ENCODE measurements at regions not wholly inside any gene's neighbourhood (a gene's known extent, or its start where the extent isn't known, plus 50 kb on each side); places are given as distances from the start of the nearest gene placed in this dataset.

DNA sequence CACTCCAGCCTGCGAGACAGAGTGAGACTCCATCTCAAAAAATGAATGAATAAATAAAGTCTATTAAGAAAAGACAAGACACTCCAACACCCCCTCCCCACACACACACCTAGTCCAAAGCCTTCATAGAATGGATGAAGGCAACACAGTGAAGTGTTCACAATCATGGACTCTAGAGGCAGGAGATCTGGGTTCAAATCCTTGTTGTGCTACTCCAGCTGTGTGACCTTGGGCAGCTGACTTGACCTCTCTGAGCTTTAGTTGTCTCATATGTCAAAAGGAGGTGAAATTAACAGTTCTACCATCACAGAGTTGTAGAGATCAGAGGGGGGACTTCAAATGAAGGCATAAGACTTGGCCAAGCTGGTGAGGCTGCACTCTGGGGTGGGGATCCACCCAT lies 95.8 kb upstream of the MAP1LC3B2 start:
- DNase-seq = no peak

- DNase-seq = no peak
These were observed 93.8 kb upstream of the MAP1LC3B2 start for GRCh38 chr12:116465407-116465806.

DNA sequence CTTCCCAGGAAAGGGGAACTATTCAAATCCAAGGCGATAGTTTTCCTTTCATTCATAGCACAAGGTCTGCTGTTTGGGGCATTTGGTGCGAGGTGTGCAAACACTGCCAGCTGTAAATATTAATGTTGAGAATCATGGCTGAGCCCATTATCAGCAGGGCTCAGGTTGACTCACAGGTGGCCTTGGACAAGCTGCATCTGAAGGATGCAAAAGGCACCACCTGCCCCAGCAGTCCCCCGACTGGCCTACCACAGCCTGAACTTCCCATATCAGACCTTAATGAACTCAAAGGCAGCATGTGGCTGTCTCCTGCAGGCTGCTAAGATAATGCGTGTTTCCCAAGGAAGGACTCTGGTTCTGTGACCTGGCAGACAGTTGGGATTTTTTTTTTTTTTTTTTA lies 93.3 kb upstream of the MAP1LC3B2 start:
- no peak for DNase-seq

DNA sequence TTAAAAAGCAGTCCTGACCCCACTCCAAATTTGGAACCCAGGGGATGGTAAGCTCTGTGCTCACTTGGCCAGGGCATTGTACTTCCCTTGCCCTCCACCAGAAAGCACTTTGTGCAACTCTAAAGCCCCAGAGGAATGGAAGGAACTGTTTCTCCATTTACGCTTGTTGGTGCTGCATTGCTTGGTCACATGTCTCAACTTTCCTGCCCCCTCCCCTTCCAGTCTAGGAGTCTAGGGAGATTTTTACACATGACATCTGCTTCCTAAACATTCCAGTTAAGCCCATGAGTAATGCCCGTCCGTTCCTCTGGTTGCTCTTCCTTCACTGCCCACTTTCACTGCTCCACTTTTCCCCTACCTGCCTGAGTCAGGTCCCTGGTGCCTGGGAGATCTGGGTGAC lies 92.6 kb upstream of the MAP1LC3B2 start:
- no peak for DNase-seq

DNA sequence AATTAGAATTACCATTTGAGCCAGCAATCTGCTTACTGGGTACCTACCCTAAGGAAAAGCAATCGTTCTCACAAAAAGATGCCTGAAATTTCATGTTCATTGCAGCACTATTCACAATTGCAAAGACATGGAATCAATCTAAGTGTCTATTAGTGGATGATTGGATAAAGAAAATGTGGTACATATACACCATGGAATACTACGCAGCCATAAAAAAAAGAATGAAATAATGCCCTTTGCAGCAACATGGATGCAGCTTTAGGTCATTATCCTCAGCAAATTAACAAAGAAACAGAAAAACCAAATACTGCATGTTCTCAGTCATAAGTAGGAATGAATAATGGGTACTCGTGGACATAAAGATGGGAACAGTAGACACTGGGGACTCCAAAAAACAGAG lies 89.8 kb upstream of the MAP1LC3B2 start:
- no peak for DNase-seq

DNA sequence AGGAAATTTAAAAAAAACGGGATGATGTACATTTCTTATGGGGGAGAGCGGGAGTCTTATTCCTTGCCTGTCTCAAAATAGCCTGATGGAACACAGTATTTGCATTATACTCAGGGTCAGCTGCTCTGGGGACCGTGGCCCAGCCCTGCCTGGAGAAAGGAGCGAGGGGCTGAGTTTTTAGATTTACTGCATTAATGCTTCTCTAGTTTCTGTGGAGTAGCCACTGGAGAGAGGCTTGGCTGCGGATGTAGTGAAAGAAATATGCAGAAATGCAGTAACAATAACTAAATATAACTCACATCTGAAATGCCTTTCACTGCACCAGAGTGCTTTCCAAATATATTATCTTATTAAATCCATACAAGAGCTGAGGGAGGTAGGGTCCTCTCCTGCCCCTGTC lies 87.6 kb upstream of the MAP1LC3B2 start:
- DNase-seq = no peak

DNA sequence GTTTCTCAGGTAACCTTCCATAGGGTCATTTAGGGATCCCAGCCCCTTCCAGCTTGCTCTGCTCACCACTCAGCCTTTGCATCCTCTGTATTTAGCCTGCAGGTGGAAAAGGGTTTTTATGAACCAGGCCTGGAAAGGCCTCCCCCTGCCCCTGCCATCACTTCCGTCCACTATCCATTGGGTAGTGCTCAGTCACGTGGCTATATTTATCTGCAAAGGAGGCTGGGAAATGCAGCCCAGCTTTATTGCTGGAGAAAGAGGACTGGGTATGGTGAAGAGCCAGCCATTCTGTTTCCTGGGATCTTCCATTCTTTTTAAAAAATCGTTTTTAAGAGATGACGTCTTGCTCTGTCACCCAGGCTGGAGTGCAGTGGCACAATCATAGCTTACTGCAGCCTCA lies 87.0 kb upstream of the MAP1LC3B2 start:
- no peak for DNase-seq

DNA sequence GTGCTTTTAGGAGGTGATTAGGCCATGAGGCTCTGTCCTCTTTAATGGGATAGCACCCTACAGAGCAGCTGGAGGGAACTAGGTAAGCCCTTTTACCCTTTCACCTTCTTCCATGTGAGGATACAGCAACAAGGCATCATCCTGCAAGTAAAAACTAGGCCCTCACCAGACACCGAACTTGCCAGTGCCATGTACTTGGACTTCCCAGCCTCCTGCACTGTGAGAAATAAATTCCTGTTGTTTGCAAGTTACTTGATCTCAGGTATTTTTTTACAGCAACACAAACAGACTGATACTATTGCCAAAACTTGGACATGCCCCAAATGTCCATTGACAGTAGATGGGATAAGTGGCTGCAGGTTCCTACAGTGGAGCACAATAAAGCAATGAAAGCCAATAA lies 85.8 kb upstream of the MAP1LC3B2 start:
- no peak for DNase-seq

DNA sequence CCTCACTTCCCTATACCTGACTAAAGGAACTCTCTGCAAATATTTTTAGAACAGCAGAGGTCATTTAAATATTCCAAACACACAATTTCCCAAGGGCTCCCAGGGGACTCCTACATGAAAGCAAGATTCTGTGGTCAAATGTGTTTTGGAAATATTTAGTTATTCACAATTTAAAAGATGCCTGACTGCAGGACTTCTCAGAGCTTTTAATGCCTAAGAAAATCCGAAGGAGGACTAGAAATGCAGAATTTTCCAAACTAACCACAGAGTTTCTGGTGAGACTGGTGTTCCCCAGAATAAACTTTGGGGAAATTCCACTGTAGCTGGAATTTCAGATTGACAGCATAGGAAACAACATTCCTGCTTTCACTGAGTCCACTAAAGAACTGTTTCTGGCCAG lies 84.8 kb upstream of the MAP1LC3B2 start:
- DNase-seq = peak; percentile 6

- no peak for DNase-seq
These were observed 84.3 kb upstream of the MAP1LC3B2 start for GRCh38 chr12:116474899-116475298.

GRCh38 chr12:116476227-116476822 lies 82.9 kb upstream of the MAP1LC3B2 start:
- DNase-seq = no peak

DNA sequence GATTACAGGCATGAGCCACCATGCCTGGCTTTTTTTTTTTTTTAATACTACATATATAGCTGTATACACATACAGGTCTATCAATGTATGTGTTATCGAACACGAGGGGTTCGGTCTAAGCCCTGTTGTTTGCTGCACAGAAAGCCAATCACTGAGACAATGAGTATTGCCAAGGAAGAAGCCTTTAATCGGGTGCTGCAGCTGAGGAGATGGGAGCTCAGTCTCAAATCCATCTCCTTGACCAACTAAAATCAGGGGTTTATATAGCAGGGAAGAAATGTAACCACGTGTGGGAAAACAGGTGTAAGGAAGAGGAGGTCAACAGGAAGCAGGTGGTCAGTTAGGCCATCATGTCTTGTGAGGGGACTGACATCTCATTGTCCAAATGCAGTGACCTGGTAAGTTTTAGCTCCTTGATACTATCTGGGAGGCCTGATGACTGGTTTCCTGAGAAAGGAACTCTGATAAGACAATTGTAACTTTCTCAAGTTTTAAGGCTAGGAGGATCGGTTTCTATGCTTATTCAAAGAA lies 80.9 kb upstream of the MAP1LC3B2 start:
- DNase-seq = no peak

- DNase-seq = no peak
These were observed 78.9 kb upstream of the MAP1LC3B2 start for GRCh38 chr12:116480210-116480810.

GRCh38 chr12:116481726-116482125 lies 77.5 kb upstream of the MAP1LC3B2 start:
- no peak for DNase-seq

DNA sequence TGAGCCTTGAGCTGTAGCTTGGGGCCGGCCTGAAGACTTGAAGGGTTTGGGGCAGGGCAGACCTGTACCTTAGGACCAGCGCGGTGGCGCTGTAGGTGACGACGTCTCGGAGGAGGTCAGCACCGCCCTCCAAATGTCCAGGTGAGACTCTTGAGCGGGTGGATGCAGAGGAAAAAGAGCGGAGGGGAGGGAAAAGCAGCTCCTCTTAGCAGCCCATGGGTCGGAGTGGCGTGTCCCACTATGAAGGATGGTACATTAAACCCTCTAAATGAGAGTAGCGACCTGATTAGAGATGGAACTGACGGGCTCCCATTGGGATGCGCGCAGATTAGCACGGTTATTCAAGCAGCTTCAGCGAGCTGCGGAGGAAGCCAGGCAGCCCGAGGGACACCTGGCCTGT lies 77.0 kb upstream of the MAP1LC3B2 start:
- DNase-seq = no peak

GRCh38 chr12:116482859-116483258 lies 76.3 kb upstream of the MAP1LC3B2 start:
- DNase-seq = no peak

- no peak for DNase-seq
These were observed 75.0 kb upstream of the MAP1LC3B2 start for GRCh38 chr12:116483959-116484750.

GRCh38 chr12:116484807-116485206 lies 74.4 kb upstream of the MAP1LC3B2 start:
- DNase-seq = no peak

GRCh38 chr12:116489116-116489515 lies 70.1 kb upstream of the MAP1LC3B2 start:
- DNase-seq = no peak

DNA sequence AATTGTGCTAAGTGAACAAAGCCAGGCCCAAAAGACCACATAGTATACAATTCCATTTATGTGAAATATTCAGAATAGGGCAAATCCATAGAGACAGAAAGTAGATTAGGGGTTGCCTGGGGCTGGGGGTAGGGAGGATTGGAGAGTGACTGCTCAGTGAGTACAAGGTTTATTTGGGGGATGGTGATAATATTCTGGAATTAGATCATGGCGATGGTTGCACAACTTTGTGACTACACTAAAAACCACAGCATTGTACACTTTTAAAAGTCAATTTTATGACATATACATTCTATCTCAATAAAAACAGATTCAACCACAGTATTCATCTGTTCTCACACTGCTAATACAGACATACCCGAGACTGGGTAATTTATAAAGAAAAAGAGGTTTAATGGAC lies 68.7 kb upstream of the MAP1LC3B2 start:
- DNase-seq = peak; percentile 65

GRCh38 chr12:116492703-116493324 lies 66.4 kb upstream of the MAP1LC3B2 start:
- DNase-seq = peak; percentile 39

DNA sequence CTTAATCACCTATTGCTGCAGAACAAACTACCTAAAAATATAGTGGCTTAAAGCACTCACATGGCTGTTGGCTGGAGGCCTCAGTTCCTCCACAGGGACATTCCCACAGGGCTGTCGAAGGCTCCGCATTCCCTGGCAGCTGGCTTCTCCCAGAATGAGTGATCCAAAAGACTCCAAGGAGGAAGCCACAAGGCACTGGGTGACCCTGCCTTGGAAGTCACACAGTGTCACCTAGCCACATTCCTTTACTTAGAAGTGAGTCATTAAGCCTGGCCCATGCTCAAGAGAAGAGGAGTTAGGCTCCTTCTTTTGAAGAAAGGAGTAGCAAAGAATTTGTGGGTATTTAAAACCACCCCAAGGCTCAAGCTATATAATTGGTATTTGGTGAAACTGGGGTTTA lies 63.9 kb upstream of the MAP1LC3B2 start:
- DNase-seq = no peak

- DNase-seq = no peak
These were observed 62.1 kb upstream of the MAP1LC3B2 start for GRCh38 chr12:116497051-116497591.

All from inflammatory macrophage treated with lipopolysaccharide for 4 hours (primary cell).